Subcutaneous abdominal adipose tissue (tissue), 5 donors: ENCODE measurements at regions not wholly inside any gene's neighbourhood (a gene's known extent, or its start where the extent isn't known, plus 50 kb on each side); places are given as distances from the start of the nearest gene placed in this dataset.

Source experiments
- H3K27ac ChIP-seq: one replicate; pipeline ENCODE4 v1.7.0; 2013; ENCODE audit warnings: low read depth, mild to moderate bottlenecking, inconsistent platforms, low read length, moderate library complexity
- H3K27me3 ChIP-seq, 5 donors: one replicate each; pipeline ENCODE4 v1.7.0; 2013; ENCODE audit warnings: low read length in 5 of 5, inconsistent platforms in 1 of 5; ENCODE audit not compliant: control insufficient read depth in 5 of 5, insufficient read depth in 4 of 5
- H3K36me3 ChIP-seq, 5 donors: one replicate each; pipeline ENCODE4 v1.7.0; 2013; ENCODE audit warnings: low read length in 5 of 5; ENCODE audit not compliant: control insufficient read depth in 5 of 5, insufficient read depth in 5 of 5
- H3K4me1 ChIP-seq, 5 donors: one replicate each; pipeline ENCODE4 v1.7.0; 2013; ENCODE audit warnings: low read length in 5 of 5, mild to moderate bottlenecking in 3 of 5, moderate library complexity in 1 of 5; ENCODE audit not compliant: control insufficient read depth in 5 of 5, insufficient read depth in 5 of 5
- H3K4me3 ChIP-seq, 5 donors: one replicate each; pipeline ENCODE4 v1.7.0; 2013; ENCODE audit warnings: low read length in 5 of 5, low read depth in 1 of 5
- H3K9ac ChIP-seq, 5 donors: one replicate each; pipeline ENCODE4 v1.7.0; 2013; ENCODE audit warnings: low read length in 5 of 5, mild to moderate bottlenecking in 4 of 5, moderate library complexity in 3 of 5
- H3K9me3 ChIP-seq, 5 donors: one replicate each; pipeline ENCODE4 v1.7.0; 2013; ENCODE audit warnings: low read length in 5 of 5; ENCODE audit not compliant: control insufficient read depth in 5 of 5
- donor health status: healthy.
- donor health status: healthy.
- donor health status: healthy.
- donor health status: healthy.
- donor health status: healthy.

DNA sequence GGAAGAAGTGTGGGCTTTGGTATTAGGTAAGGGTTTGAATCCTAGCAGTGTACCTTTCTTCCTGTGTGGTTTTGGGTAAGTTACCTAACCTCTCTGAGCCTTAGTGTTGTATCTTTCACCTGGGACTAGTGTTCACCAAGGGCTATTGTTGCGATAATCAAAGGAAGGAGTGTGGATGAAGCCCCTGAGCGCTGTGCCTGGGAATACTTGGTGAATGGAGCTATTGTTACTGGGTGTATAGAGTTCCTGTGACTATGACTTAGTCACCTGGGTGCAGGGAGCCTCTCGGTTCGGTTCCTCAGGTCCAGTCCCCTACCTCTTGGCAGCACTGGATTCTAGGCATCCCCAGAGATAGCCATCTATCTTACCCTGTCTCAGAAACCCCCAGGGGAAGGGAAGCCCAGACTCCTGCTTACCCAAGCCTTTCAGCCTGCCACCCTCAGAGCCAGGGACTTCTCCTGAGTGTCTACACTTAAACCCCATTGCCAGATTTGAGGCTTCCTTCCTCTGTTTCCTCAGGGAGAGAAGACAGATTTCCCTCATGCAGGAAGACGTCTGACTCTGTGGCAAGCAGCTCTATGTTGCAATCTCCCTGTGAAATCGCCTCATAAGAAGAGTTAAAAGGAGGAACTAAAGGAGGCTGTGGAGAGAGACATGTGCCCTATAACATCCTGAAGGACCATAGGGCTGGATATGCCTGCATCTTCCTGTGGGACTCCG, 181.0 kb upstream of the PITX1 start:
- no peak overlapping the region for H3K27ac ChIP-seq
- H3K4me1 ChIP-seq: peaks cover 6 to 18% (median 10%) of the 10 kb centered on the region in 5 donors
- H3K9me3 ChIP-seq: no peaks in the 10 kb centered on the region
- H3K9ac ChIP-seq: no peak overlapping the region
- H3K36me3 ChIP-seq: no peaks in the 10 kb centered on the region
- no peak overlapping the region for H3K4me3 ChIP-seq
- no peaks in the 10 kb centered on the region for H3K27me3 ChIP-seq

- Histone ChIP-seq H3K9me3 (no peaks in the 10 kb centered on the region), H3K36me3 (no peaks in the 10 kb centered on the region), H3K4me3 (no peak overlapping the region), H3K4me1 (peaks cover 2 to 17% (median 16%) of the 10 kb centered on the region in 5 donors), H3K27ac (no peak overlapping the region), H3K27me3 (no peaks in the 10 kb centered on the region), H3K9ac (no peak overlapping the region)
These were observed 179.6 kb upstream of the PITX1 start for GRCh38 chr5:135213466-135214239.

GRCh38 chr5:135213027-135213386, 179.0 kb upstream of the PITX1 start:
- Histone ChIP-seq H3K36me3 (no peaks in the 10 kb centered on the region), H3K9me3 (no peaks in the 10 kb centered on the region), H3K4me1 (peaks cover 2 to 19% (median 17%) of the 10 kb centered on the region in 5 donors), H3K9ac (no peak overlapping the region), H3K27ac (no peak overlapping the region), H3K27me3 (no peaks in the 10 kb centered on the region), H3K4me3 (no peak overlapping the region)

- Histone ChIP-seq H3K27me3 (no peaks in the 10 kb centered on the region), H3K4me3 (no peak overlapping the region), H3K9me3 (no peaks in the 10 kb centered on the region), H3K4me1 (peaks cover 2 to 19% (median 17%) of the 10 kb centered on the region in 5 donors), H3K9ac (no peak overlapping the region), H3K36me3 (no peaks in the 10 kb centered on the region), H3K27ac (no peak overlapping the region)
These were observed 178.5 kb upstream of the PITX1 start for GRCh38 chr5:135212361-135213026.

- H3K9me3 ChIP-seq: no peaks in the 10 kb centered on the region
- no peak overlapping the region for H3K4me3 ChIP-seq
- H3K9ac ChIP-seq: no peak overlapping the region
- H3K4me1 ChIP-seq: peaks cover 2 to 19% (median 17%) of the 10 kb centered on the region in 5 donors
- no peak overlapping the region for H3K27ac ChIP-seq
- H3K27me3 ChIP-seq: no peaks in the 10 kb centered on the region
- H3K36me3 ChIP-seq: no peaks in the 10 kb centered on the region
These were observed 177.8 kb upstream of the PITX1 start for GRCh38 chr5:135211791-135212190.

- Histone ChIP-seq H3K27ac (no peak overlapping the region), H3K4me1 (peaks cover 2 to 19% (median 17%) of the 10 kb centered on the region in 5 donors), H3K27me3 (no peaks in the 10 kb centered on the region), H3K9ac (no peak overlapping the region), H3K36me3 (no peaks in the 10 kb centered on the region), H3K9me3 (no peaks in the 10 kb centered on the region), H3K4me3 (no peak overlapping the region)
These were observed 177.2 kb upstream of the PITX1 start for GRCh38 chr5:135211083-135211790.

DNA sequence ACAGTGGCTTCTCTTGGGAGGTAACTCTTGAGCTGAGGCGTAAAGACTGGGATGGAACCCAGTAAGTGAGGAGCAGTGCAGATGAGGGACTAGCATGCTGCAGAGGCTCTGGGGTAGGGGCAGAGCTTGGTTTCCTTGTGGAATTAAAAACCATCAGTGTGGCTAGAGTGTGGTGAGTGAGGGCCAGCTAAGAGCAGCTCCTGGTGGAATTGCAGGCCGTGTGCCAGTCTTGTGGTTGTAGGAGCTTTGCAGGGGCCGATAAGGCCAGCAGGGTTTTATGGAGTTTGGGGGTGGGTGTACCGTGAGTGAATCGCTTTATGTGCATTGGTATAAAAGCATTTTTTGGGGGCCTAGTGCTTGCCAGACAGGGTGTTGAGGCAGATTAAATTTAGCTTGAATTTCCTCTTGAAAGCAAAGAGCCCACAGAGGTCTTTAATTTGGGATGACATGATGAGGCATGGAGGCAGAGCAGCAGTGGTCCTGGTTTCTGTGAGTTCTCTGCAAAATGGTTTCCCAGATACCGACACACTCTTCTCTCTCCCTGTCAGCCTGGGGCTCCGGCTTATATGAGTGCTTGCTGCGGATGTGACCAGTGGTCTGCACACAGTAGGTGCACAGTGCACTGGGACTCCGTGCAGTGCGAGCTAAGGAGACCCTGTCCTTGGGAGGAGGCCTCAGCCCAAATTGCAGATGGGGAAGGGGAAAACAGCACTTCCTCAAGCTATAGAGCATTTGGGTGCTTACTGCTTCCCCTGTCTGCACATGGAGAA, 176.4 kb upstream of the PITX1 start:
- peaks cover 2 to 16% (median 14%) of the 10 kb centered on the region in 5 donors for H3K4me1 ChIP-seq
- H3K27me3 ChIP-seq: no peaks in the 10 kb centered on the region
- no peak overlapping the region for H3K9ac ChIP-seq
- H3K36me3 ChIP-seq: no peaks in the 10 kb centered on the region
- no peak overlapping the region for H3K27ac ChIP-seq
- no peak overlapping the region for H3K4me3 ChIP-seq
- H3K9me3 ChIP-seq: no peaks in the 10 kb centered on the region

DNA sequence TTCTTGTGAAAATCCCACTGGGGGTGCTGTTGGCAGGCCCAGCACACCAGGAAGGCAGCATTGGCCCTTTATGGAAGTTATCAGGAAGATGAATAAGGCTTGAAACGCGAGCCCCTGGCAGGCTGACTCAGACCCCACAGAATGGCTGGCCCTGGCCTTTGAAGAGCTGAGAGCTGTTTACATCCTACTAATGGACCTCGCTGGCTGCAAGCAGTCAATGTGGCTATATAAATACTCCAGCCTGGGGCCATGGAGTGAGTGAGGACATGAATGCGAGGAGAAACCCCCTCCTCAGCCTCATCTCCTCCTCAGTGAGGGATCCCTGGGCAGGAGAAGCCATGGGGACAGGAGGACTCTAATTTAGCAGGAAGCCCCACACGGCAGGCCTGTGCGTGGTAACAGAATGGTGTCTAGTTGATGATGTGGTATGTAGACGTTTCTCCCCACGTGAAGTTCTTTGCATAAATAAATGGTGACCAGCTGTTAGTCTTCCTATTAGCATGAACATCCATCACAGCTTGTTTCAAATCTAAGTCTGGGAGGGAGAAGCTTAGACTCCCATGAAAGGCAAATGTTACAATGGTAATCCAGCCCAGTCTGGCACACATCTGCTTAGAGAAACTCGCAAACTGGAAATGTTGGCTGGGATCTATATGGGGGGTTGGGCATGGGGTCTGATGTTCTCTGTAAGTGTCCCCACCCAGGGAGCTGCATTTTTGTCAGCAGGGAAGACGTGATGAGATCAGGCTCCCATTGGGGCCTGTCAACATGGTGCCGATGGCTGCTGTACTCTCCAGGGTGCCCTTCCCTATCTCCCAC, 175.1 kb upstream of the PITX1 start:
- H3K36me3 ChIP-seq: no peaks in the 10 kb centered on the region
- peaks cover 0 to under 1% (median 0%) of the 10 kb centered on the region in 5 donors for H3K9me3 ChIP-seq
- peaks cover 2 to 10% (median 8%) of the 10 kb centered on the region in 5 donors for H3K4me1 ChIP-seq
- no peak overlapping the region for H3K4me3 ChIP-seq
- no peaks in the 10 kb centered on the region for H3K27me3 ChIP-seq
- no peak overlapping the region for H3K9ac ChIP-seq
- H3K27ac ChIP-seq: no peak overlapping the region

DNA sequence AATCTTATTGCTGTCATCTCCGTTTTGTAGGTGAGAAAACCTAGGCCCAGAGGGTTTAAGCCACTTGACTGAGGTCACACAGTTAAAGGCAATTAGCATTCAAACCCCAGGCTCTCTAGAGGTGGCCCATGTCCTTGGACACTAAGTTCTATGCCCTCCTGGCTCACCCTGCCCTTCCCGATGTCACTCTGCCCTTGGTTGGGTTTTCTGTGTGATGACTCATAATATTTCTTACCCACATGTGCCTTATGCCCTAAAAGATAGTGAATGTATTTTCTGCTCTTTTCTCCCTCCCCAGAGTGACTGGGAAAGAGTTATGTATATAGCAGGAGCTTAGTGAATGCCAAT, 174.5 kb upstream of the PITX1 start:
- H3K27ac ChIP-seq: no peak overlapping the region
- H3K4me1 ChIP-seq: peaks cover 2 to 10% (median 8%) of the 10 kb centered on the region in 5 donors

More for the DNA sequence above, 174.5 kb upstream of the PITX1 start:
- H3K36me3 ChIP-seq: no peaks in the 10 kb centered on the region
- no peaks in the 10 kb centered on the region for H3K27me3 ChIP-seq
- H3K9ac ChIP-seq: no peak overlapping the region
- H3K9me3 ChIP-seq: peaks cover 0 to 6% (median 3%) of the 10 kb centered on the region in 5 donors
- H3K4me3 ChIP-seq: no peak overlapping the region
